ENCODE measurements at regions not wholly inside any gene's neighbourhood (a gene's known extent, or its start where the extent isn't known, plus 50 kb on each side); places are given as distances from the start of the nearest gene placed in this dataset.
"Not testable (repeated sequence)": the region's sequence is repeated elsewhere in the genome, so short reads cannot be mapped to it uniquely, and the experiment has no call there.

DNA sequence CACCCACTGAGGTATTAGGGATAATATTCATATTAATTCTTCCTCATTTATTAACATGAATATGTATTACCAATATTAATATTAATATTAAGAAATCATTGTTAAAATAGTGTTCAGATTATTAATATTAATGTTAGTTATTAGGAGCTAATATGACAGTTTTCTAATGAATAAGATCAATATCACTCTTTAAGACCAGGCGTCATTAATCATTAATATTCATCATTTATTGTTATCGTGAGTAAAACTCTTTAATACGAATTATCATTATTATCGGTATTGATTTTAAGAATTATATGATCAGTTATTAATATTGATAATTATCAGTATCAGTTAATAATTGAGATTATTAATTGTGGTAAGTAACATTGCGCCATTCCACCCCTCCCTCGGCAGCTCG is 101.0 kb upstream of the HMX1 start:
- not testable (repeated sequence) for H3K27me3 ChIP-seq (ENCODE audit: control insufficient read depth, low read length); H3K4me1 ChIP-seq (ENCODE audit: control insufficient read depth, low read length); H3K27ac ChIP-seq (ENCODE audit: low read depth, low read length); H3K36me3 ChIP-seq (ENCODE audit: control insufficient read depth, low read length); H3K4me3 ChIP-seq (ENCODE audit: low read length); H3F3A ChIP-seq (ENCODE audit: control insufficient read depth, insufficient read depth); H4K20me1 ChIP-seq (ENCODE audit: control insufficient read depth, insufficient read depth, low read depth, low read length); H3K9me2 ChIP-seq (replicated peaks; ENCODE audit: control insufficient read depth, low read length); H3K9me3 ChIP-seq (ENCODE audit: control insufficient read depth, insufficient read depth, low read length); H3K4me2 ChIP-seq (ENCODE audit: low read length); H3K79me2 ChIP-seq (ENCODE audit: control insufficient read depth, low read length)

DNA sequence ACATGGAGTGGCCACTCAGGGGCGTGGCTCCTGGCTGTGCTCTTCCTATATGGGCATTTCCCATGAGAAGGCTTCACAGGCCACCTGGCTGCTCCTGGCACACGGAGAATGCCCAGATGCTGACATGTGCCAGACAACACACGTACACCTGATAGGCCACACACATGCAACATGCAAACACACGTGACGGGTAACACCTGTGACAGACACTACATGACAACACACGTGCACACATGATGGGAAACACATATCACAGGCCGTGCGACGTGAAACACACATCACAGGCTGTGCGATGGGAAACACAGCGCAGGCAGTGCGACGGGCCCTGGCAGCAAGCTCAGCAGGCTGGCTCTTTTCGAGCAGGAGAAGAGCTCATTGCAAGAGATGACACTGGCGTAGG is 94.3 kb upstream of the HMX1 start:
- H3K9me3 ChIP-seq (ENCODE audit: control insufficient read depth, insufficient read depth, low read length); H3K4me3 ChIP-seq (ENCODE audit: low read length); H3K9me2 ChIP-seq (replicated peaks; ENCODE audit: control insufficient read depth, low read length); H3K36me3 ChIP-seq (ENCODE audit: control insufficient read depth, low read length); H3K27me3 ChIP-seq (ENCODE audit: control insufficient read depth, low read length); H3K4me2 ChIP-seq (ENCODE audit: low read length); H3F3A ChIP-seq (ENCODE audit: control insufficient read depth, insufficient read depth); H3K27ac ChIP-seq (ENCODE audit: low read depth, low read length); H3K4me1 ChIP-seq (ENCODE audit: control insufficient read depth, low read length); H4K20me1 ChIP-seq (ENCODE audit: control insufficient read depth, insufficient read depth, low read depth, low read length); H3K79me2 ChIP-seq (ENCODE audit: control insufficient read depth, low read length): not testable (repeated sequence)

DNA sequence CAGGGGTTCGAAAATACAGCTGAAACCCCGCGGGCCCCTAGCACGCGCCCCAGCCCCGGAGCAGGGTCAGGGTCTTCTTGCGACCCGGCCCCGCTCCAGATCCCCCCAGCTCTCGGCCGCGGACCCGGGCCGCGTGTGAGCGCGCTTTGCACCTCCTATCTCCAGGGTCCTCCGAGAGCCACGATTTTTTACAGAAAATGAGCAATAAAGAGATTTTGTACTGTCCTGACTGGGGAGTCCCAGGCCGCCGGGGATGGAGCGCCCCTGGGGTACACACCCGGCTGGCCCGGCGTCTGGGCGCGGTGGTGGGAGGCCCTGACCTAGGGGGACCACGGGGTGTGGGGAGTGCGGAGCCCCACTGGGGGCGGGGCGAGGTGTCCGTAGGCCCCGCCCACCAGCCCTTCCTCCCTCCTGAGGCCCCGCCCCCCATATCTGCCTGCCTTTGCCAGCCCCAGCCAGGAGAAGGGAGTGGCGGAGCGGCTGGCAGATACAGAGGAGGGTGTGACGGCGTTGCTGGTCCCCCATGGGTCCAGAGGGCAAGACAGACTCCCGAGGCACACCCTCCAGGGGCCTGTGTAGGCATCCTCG is 92.7 kb upstream of the HMX1 start:
- not testable (repeated sequence) for H3K4me3 ChIP-seq (ENCODE audit: low read length); H3K9me3 ChIP-seq (ENCODE audit: control insufficient read depth, insufficient read depth, low read length); H3F3A ChIP-seq (ENCODE audit: control insufficient read depth, insufficient read depth); H3K27me3 ChIP-seq (ENCODE audit: control insufficient read depth, low read length); H3K4me1 ChIP-seq (ENCODE audit: control insufficient read depth, low read length); H3K79me2 ChIP-seq (ENCODE audit: control insufficient read depth, low read length); H3K36me3 ChIP-seq (ENCODE audit: control insufficient read depth, low read length); H3K27ac ChIP-seq (ENCODE audit: low read depth, low read length); H3K9me2 ChIP-seq (replicated peaks; ENCODE audit: control insufficient read depth, low read length); H4K20me1 ChIP-seq (ENCODE audit: control insufficient read depth, insufficient read depth, low read depth, low read length); H3K4me2 ChIP-seq (ENCODE audit: low read length)

DNA sequence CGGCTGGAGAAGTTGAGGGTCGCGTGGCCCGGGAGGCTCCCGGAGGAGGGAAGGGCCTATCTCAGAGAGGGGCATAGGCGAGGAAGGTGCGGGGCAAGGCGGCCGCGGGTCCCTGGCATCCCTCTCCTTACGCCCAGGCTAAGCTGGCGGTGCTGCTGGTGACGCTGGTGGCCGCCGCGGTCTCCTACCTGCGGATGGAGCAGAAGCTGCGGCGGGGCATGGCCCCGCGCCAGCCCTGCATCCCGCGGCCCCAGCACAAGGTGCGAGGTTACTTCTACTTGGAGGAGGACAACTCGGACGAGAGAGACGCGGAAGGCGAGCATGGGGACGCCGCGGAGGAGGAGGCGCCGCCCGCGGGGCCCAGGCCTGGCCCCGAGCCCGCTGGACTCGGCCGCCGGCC is 91.9 kb upstream of the HMX1 start:
- H3K4me2 ChIP-seq (ENCODE audit: low read length); H3K4me3 ChIP-seq (ENCODE audit: low read length); H3K27ac ChIP-seq (ENCODE audit: low read depth, low read length); H4K20me1 ChIP-seq (ENCODE audit: control insufficient read depth, insufficient read depth, low read depth, low read length); H3K79me2 ChIP-seq (ENCODE audit: control insufficient read depth, low read length); H3K4me1 ChIP-seq (ENCODE audit: control insufficient read depth, low read length); H3F3A ChIP-seq (ENCODE audit: control insufficient read depth, insufficient read depth); H3K36me3 ChIP-seq (ENCODE audit: control insufficient read depth, low read length); H3K9me2 ChIP-seq (replicated peaks; ENCODE audit: control insufficient read depth, low read length); H3K9me3 ChIP-seq (ENCODE audit: control insufficient read depth, insufficient read depth, low read length); H3K27me3 ChIP-seq (ENCODE audit: control insufficient read depth, low read length): not testable (repeated sequence)

DNA sequence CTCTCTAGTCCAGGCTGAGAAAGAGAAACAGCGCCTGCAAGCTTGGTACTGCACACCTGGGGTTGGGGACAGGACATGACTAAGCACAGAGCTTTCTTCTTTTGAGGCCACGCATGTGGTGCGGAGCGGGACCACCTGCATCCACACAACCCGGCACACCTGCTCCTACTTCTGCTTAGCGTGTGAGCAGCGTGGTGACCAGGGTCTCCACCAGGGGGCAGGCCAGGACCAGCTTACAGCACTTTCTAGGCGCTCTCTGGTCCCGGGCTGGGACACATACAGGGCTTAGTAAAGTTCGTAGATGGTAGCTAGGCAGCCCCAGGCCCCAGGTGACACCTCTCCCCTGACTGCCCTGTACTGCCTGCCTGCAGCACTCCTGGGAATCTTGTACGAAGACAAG is 89.7 kb upstream of the HMX1 start:
- not testable (repeated sequence) for H3K79me2 ChIP-seq (ENCODE audit: control insufficient read depth, low read length); H3K27me3 ChIP-seq (ENCODE audit: control insufficient read depth, low read length); H3K27ac ChIP-seq (ENCODE audit: low read depth, low read length); H3K9me3 ChIP-seq (ENCODE audit: control insufficient read depth, insufficient read depth, low read length); H3K4me3 ChIP-seq (ENCODE audit: low read length); H3K4me2 ChIP-seq (ENCODE audit: low read length); H3K4me1 ChIP-seq (ENCODE audit: control insufficient read depth, low read length); H3F3A ChIP-seq (ENCODE audit: control insufficient read depth, insufficient read depth); H4K20me1 ChIP-seq (ENCODE audit: control insufficient read depth, insufficient read depth, low read depth, low read length); H3K9me2 ChIP-seq (replicated peaks; ENCODE audit: control insufficient read depth, low read length); H3K36me3 ChIP-seq (ENCODE audit: control insufficient read depth, low read length)
- TF ChIP-seq, protein P1, sequence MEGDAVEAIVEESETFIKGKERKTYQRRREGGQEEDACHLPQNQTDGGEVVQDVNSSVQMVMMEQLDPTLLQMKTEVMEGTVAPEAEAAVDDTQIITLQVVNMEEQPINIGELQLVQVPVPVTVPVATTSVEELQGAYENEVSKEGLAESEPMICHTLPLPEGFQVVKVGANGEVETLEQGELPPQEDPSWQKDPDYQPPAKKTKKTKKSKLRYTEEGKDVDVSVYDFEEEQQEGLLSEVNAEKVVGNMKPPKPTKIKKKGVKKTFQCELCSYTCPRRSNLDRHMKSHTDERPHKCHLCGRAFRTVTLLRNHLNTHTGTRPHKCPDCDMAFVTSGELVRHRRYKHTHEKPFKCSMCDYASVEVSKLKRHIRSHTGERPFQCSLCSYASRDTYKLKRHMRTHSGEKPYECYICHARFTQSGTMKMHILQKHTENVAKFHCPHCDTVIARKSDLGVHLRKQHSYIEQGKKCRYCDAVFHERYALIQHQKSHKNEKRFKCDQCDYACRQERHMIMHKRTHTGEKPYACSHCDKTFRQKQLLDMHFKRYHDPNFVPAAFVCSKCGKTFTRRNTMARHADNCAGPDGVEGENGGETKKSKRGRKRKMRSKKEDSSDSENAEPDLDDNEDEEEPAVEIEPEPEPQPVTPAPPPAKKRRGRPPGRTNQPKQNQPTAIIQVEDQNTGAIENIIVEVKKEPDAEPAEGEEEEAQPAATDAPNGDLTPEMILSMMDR (IDR thresholded peaks at IDR 0.05; ENCODE audit: low read depth, low read length, poor library complexity, severe bottlenecking), result peak; percentile 48

DNA sequence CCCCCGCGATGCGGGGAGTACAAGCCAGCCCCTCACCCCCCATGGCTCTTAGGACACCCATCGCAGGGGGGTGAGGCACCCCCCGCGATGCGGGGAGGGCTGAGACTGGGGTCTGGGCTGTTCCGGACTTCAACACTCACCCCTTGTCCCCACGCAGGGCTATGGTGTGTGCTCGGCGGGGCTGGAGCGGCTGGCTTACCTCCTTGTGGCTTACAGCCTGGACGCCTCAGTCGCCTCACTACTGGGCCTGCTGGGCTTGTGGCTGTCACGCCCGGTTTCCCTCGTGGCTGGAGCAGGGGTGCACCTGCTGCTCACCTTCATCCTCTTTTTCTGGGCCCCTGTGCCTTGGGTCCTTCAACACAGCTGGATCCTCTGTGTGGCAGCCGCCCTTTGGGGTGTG is 87.8 kb upstream of the HMX1 start:
- not testable (repeated sequence) for H3K9me3 ChIP-seq (ENCODE audit: control insufficient read depth, insufficient read depth, low read length); H4K20me1 ChIP-seq (ENCODE audit: control insufficient read depth, insufficient read depth, low read depth, low read length); H3K79me2 ChIP-seq (ENCODE audit: control insufficient read depth, low read length); H3K27me3 ChIP-seq (ENCODE audit: control insufficient read depth, low read length); H3K27ac ChIP-seq (ENCODE audit: low read depth, low read length); H3F3A ChIP-seq (ENCODE audit: control insufficient read depth, insufficient read depth); H3K4me2 ChIP-seq (ENCODE audit: low read length); H3K4me1 ChIP-seq (ENCODE audit: control insufficient read depth, low read length); H3K9me2 ChIP-seq (replicated peaks; ENCODE audit: control insufficient read depth, low read length); H3K4me3 ChIP-seq (ENCODE audit: low read length); H3K36me3 ChIP-seq (ENCODE audit: control insufficient read depth, low read length)

DNA sequence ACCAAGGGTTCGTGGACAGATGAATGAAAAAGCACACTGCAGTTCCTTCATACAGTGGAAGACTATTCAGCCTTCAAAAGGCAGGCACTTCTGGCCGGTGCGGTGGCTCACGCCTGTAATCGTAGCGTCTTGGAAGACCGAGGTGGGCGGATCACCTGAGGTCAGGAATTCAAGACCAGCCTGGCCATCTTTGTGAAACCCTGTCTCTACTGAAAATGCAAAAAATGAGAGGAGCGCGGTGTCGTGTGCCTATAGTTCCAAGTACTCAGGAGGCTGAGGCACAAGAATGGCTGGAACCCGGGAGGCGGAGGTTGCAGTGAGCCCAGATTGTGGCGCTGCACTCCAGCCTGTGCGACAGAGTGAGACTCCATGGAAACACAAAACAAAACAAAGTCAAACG is 82.4 kb upstream of the HMX1 start:
- not testable (repeated sequence) for H3K36me3 ChIP-seq (ENCODE audit: control insufficient read depth, low read length); H3K4me1 ChIP-seq (ENCODE audit: control insufficient read depth, low read length); H3K27me3 ChIP-seq (ENCODE audit: control insufficient read depth, low read length); H3K27ac ChIP-seq (ENCODE audit: low read depth, low read length); H3F3A ChIP-seq (ENCODE audit: control insufficient read depth, insufficient read depth); H3K79me2 ChIP-seq (ENCODE audit: control insufficient read depth, low read length); H4K20me1 ChIP-seq (ENCODE audit: control insufficient read depth, insufficient read depth, low read depth, low read length); H3K9me3 ChIP-seq (ENCODE audit: control insufficient read depth, insufficient read depth, low read length); H3K9me2 ChIP-seq (replicated peaks; ENCODE audit: control insufficient read depth, low read length); H3K4me2 ChIP-seq (ENCODE audit: low read length); H3K4me3 ChIP-seq (ENCODE audit: low read length)

DNA sequence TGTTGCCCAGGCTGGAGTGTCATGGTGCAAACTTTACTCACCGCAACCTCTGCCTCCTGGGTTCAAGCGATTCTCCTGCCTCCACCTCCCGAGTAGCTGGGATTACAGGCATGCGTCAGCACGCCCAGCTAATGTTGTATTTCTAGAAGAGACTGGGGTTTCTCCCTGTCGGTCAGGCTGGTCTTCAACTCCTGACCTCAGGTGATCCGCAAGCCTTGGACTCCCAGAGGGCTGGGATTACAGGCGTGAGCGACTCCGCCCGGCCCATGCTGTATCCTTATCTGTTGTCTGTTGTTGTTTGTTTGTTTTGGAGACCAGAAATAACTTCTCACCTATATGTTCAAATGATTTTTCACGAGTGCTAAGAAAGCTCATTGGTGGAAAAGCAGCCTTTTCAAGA is 81.2 kb upstream of the HMX1 start:
- not testable (repeated sequence) for H3K27ac ChIP-seq (ENCODE audit: low read depth, low read length); H4K20me1 ChIP-seq (ENCODE audit: control insufficient read depth, insufficient read depth, low read depth, low read length); H3K79me2 ChIP-seq (ENCODE audit: control insufficient read depth, low read length); H3K9me2 ChIP-seq (replicated peaks; ENCODE audit: control insufficient read depth, low read length); H3K4me1 ChIP-seq (ENCODE audit: control insufficient read depth, low read length); H3K4me2 ChIP-seq (ENCODE audit: low read length); H3F3A ChIP-seq (ENCODE audit: control insufficient read depth, insufficient read depth); H3K9me3 ChIP-seq (ENCODE audit: control insufficient read depth, insufficient read depth, low read length); H3K4me3 ChIP-seq (ENCODE audit: low read length); H3K36me3 ChIP-seq (ENCODE audit: control insufficient read depth, low read length); H3K27me3 ChIP-seq (ENCODE audit: control insufficient read depth, low read length)
